Mucosa of gallbladder (tissue), 1 donor: ENCODE measurements at regions not wholly inside any gene's neighbourhood (a gene's known extent, or its start where the extent isn't known, plus 50 kb on each side); places are given as distances from the start of the nearest gene placed in this dataset.
A peak's percentile ranks its signal among the peaks of the same experiment; 100 is the strongest.

ENCODE experiments used
- DNase-seq: peaks from one replicate; pipeline ENCODE4 v3.0.0-alpha.2; 2020; ENCODE audit warnings: low spot score
- donor health status: DM: no; HTN: no; CAD: no.

DNA sequence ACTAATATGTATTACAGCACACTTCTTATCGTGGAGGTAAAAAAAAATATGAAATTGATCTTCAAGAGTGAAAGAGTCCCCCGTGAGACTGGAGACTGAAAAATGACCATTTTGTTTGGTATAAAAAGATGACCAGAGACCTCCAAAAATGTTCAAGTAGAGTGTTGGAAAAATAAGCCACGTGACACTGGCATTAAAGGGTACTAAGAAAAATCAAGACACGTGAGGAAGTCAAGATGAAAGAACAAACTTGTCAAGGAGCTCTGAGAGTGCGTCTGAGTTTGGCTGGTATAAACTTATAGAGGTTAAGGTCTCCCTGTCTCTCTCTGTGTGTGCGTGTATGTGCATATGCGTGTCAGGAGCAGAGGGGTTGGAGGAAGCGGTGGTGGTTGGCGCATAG, 362.7 kb upstream of the COBL start:
- DNase-seq = no peak

DNA sequence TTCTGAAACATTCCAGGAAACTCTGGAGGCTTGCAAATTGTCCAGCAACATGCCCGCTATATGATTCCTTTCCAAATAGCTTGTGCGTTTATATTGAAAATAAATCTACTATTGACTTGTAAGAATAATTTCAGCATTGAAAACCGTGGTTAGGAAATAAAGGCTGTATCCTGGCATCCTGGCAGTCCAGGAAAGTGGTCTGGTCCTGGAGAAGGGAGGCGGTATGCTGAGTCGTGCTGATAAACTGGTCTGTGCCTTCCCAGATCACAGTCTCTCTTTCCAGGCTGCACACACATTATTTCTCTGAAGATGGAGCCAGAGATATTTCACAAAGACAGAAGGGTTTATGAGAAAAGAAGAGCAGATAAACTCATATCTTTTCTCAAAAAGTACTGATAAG, 350.1 kb upstream of the COBL start:
- DNase-seq = no peak

- DNase-seq = no peak
These were observed 349.7 kb upstream of the COBL start for GRCh38 chr7:51666266-51666665.

DNA sequence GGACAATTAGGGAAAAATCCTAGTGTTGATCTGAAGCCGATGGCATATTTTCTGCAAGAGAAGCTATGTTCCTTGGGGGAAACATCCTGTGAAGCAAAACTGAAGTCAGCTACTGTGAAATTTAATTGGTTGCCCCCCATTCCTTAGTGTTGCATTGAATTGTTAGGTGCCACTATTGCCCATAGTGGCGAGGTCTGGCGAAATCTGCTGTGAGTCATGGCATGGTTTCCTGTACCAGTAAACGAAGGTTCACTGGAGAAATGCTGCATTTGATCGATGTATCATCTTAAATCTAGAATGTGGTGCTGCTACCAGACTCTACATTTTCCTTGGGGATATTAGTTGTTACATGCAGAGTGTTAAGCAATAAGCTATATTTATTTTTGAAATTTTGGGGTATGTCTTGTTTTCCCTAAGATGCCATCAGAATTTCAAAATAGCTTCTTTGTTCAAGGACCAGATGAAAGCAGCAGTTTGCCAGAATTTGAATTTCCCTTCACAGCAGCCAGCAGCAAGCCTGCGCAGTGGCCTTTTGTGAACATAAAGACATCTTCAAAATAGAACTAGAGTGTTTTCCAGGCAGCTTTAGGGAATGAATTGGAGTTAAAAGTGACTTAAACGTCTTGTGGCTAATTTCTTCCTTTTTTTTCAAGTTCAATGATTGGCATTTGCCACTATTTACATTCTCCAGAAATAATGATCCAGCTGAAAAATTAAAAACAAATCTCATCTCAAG, 348.6 kb upstream of the COBL start:
- DNase-seq = no peak

GRCh38 chr7:51660516-51660915, 343.9 kb upstream of the COBL start:
- no peak for DNase-seq

GRCh38 chr7:51658684-51659083, 342.1 kb upstream of the COBL start:
- DNase-seq = no peak

DNA sequence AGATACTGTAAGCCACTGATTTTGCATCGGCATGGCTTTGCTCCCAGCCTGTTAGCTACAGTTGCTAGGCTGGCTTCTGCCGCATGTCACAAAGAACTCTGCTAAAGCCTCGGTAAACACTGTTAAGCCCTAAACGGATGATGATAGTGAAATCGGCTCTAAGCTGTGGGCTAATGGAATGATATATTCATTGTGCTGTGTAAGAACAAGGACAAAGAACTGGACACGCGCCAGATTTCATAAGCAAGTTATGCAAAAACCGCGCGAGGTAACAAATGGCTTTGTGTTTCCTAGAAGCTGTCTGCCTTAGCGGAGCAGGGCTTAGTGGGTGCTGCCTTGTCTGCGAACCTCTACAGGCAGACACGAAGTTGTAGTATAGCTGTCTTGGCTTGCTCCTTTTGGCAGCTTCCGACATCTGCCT, 331.3 kb upstream of the COBL start:
- DNase-seq = peak; percentile 67

DNA sequence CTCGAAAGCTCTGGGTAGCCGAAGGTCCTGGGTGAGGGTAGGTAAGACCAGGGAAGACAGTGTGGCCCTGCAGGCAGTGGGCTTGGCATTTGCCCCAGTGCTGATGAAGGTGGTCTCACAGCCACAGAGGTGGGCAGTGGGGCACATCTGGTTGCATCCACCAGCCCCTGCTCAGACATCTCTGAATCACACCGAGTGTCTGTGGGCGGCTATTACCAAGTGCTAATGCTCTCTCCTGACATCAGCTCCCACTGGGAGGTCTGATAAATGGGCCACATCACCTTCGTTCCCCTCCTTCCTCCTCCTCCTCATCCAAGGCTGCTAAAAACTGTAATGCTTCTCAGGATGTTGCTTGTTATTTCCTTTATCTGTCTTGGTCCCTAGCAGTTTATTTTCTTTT, 330.9 kb upstream of the COBL start:
- DNase-seq = no peak

- no peak for DNase-seq
These were observed 329.2 kb upstream of the COBL start for GRCh38 chr7:51645702-51646298.

GRCh38 chr7:51645255-51645654, 328.6 kb upstream of the COBL start:
- no peak for DNase-seq

DNA sequence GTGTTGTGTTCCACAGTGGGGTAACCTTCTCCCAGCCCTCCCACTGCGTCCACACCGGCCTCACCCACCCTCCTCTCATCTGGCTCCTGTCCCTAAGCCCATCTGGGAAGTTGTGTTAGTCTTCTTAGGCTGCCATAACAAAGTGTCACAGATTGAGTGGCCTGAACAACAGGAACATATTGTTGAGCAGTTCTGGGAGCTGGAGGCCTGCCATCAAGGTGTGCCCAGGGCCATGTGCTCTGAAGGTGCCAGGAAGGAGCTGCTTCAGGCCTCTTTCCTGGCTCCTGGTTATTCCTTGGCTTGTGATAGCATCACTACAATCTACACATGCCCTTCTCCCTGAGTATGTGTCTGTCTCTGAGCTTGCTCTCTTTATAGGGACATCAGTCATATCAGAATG, 327.6 kb upstream of the COBL start:
- DNase-seq = peak; percentile 57

- peak; percentile 42 for DNase-seq
These were observed 324.2 kb upstream of the COBL start for GRCh38 chr7:51640841-51641240.

GRCh38 chr7:51639661-51640334, 323.2 kb upstream of the COBL start:
- DNase-seq = no peak

DNA sequence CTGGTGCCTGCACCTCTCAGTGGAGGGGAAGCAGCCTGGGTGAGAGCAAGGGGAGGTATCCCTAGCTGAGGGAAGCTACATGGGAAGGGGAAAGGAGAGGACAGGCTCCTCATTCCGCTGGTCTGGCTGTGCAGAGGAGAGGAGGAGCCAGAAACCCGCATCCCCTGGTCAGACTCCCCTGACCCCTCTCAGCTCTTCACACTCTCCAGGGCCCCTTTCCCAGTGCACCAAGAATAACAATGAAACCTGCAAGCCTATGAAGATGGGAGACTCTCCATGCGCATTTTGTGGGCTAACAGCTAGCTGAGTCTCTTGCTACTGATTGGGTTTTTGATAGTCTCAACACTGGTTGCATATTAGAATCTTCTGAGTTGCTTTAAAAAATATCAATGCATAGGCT, 319.9 kb upstream of the COBL start:
- no peak for DNase-seq

GRCh38 chr7:51635775-51636174, 319.2 kb upstream of the COBL start:
- DNase-seq = no peak

GRCh38 chr7:51634538-51634937, 317.9 kb upstream of the COBL start:
- no peak for DNase-seq

- no peak for DNase-seq
These were observed 317.4 kb upstream of the COBL start for GRCh38 chr7:51634025-51634424.

GRCh38 chr7:51633596-51633995, 317.0 kb upstream of the COBL start:
- DNase-seq = no peak

DNA sequence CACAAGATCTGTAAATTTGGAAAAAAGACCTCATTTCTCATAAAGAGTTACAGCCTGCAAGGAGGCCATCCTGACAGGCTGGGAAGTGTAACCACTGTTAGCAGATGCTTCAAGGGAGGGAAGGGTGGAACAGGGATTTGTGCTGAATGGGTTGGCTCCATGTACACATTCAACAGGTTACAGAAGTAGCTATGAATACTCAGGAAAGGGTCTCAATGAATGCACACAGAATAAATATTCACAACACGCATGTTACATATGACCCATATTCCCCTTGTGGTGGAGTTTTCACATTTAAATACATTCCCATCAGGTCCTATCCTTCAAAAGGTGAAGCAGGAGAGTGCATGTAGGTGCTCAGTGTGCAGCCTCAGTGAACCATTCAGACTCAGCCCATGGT, 316.4 kb upstream of the COBL start:
- no peak for DNase-seq

DNA sequence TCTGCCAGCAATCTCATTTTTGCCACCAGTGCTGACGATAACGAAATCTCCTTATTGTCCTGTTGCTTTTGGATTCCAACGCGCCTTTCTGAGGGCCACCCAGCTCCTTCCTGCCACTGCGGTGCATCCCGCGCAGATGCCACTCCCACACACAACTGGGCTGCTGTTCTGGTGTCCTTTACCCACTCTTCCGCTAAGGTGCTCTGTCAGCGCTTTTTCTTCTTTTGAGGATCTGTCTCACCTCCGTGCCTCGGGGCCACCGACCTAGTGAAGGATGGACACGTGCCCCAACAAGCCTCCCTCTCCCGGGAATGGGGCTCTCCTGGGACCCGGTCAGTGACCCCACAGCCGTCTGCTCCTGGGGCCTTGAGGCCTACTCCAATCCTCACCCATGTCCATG, 314.3 kb upstream of the COBL start:
- DNase-seq = no peak

DNA sequence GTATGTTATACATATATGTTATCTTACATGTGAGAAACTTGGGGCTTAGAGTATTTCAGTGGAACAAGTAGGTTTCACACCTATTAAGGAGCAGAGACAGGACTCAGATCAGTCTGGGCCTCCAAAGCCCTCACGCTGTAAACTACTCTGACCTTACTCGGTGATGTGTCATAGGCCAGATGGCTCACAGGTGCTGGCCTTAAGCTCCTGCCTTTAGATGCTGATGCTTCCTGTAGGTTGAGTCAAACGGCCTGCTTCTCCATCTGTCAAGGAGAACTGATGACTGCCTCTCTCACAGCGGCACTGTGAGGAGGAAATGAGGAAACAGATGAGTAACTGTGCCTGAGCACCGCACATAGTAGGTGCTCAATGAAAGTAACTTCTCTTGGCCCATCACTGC, 312.6 kb upstream of the COBL start:
- DNase-seq = no peak

DNA sequence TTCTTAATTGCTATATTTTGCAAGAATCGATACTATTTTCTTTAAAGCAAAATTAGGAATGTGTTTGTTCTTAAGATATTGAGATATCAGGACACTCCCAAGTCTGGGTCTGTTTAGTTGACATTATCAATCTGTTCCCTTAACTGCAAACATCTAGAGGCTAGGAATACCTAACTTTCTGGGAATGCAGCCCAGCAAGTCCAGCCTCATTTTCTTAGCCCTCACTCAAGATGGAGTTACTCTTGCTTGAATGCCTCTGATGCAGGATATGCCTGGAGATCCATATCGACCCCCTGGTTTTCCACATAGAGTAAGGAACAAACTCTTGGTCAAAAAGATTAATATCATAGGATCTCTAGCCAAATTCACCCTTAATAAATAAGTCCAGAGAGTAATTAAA, 305.3 kb upstream of the COBL start:
- DNase-seq = no peak

DNA sequence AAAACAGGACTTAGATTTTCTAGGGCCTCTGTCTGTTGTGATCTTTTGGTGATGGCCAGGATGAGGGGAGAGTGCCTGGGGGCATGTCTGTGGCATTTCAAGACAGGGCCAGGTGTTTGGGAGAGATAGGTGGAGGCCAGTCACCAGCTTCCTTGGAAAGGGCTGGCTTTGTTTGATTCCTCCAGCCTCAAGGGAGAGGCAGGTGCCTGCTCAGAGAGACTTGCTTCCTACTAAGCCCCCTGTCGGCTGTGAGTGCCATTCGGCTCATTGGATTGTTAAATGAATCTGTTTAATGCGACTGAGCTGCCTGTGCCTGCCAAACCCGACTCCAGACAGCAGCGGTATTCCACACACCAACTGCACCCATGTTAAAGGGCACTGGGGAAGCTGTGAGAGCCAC, 304.1 kb upstream of the COBL start:
- DNase-seq = no peak
